Body of pancreas (tissue), 4 donors: ENCODE measurements at regions not wholly inside any gene's neighbourhood (a gene's known extent, or its start where the extent isn't known, plus 50 kb on each side); places are given as distances from the start of the nearest gene placed in this dataset.

Experiments used
- CTCF ChIP-seq, 7 experiments: fragments of 450-650 bp in 4 of 7; fragments of 200-600 bp in 3 of 7; sonication (generic) in 3 of 7; IDR thresholded peaks; one replicate each; pipeline ENCODE4 v1.5.1; 2016 to 2019; ENCODE audit warnings: antibody characterized with exemption in 7 of 7
- POLR2A ChIP-seq, 3 donors: fragments of 450-650 bp; IDR thresholded peaks; one replicate each; pipeline ENCODE4 v1.6.1; 2016; ENCODE audit warnings: antibody characterized with exemption in 3 of 3, mild to moderate bottlenecking in 2 of 3

GRCh38 chr11:45087900-45088160 lies 58.6 kb upstream of the PRDM11 start:
- TF ChIP-seq POLR2A (IDR thresholded peaks at IDR 0.05): no peak
- no peak for TF ChIP-seq CTCF (IDR thresholded peaks at IDR 0.05)
